ENCODE measurements at regions not wholly inside any gene's neighbourhood (a gene's known extent, or its start where the extent isn't known, plus 50 kb on each side); places are given as distances from the start of the nearest gene placed in this dataset.

- no peak for TF ChIP-seq POLR2A (IDR thresholded peaks at IDR 0.05)
- no peak for TF ChIP-seq CTCF (IDR thresholded peaks at IDR 0.05 in 4 of 5, conservative IDR thresholded peaks at IDR 0.05 in 1 of 5)
These were observed 700.5 kb downstream of the COL12A1 start for GRCh38 chr6:74505391-74505790.
